ENCODE measurements at regions not wholly inside any gene's neighbourhood (a gene's known extent, or its start where the extent isn't known, plus 50 kb on each side); places are given as distances from the start of the nearest gene placed in this dataset.

- no peak for TF ChIP-seq CTCF (IDR thresholded peaks at IDR 0.05; ENCODE audit: borderline replicate concordance, extremely low read depth, low read length, poor library complexity, severe bottlenecking)
- no peak for TF ChIP-seq EZH2 (IDR thresholded peaks at IDR 0.05; ENCODE audit: borderline replicate concordance, low read depth, low read length, severe bottlenecking)
Observed at GRCh38 chr3:55270976-55271375, 216.1 kb downstream of the WNT5A start.

Measured in DND-41 (cell line).